HepG2 (cell line): ENCODE measurements at regions not wholly inside any gene's neighbourhood (a gene's known extent, or its start where the extent isn't known, plus 50 kb on each side); places are given as distances from the start of the nearest gene placed in this dataset.
A peak's percentile ranks its signal among the peaks of the same experiment; 100 is the strongest.

ENCODE experiments used
- ARID4A ChIP-seq: sonication (generic); formaldehyde crosslinking; IDR thresholded peaks from 2 replicates; pipeline ENCODE4 v1.5.0; 2020; ENCODE audit warnings: mild to moderate bottlenecking, missing genetic modification reagents, borderline replicate concordance
- ARNT2 ChIP-seq: sonication (generic); formaldehyde crosslinking; IDR thresholded peaks from 2 replicates; pipeline ENCODE4 v1.8.0; 2022; ENCODE audit warnings: mild to moderate bottlenecking, low read depth, missing genetic modification reagents, moderate library complexity
- BCL3 ChIP-seq: sonication (generic); formaldehyde crosslinking; IDR thresholded peaks from 2 replicates; pipeline ENCODE4 v1.5.1; 2020; ENCODE audit warnings: mild to moderate bottlenecking, missing genetic modification reagents, moderate library complexity
- CCDC6 ChIP-seq: sonication (generic); formaldehyde crosslinking; IDR thresholded peaks from 2 replicates; pipeline ENCODE4 v1.8.1; 2022; ENCODE audit warnings: mild to moderate bottlenecking, missing genetic modification reagents, moderate library complexity
- CENPX ChIP-seq: sonication (generic); formaldehyde crosslinking; IDR thresholded peaks from 2 replicates; pipeline ENCODE4 v1.9.0; 2021; ENCODE audit warnings: mild to moderate bottlenecking, missing genetic modification reagents, moderate library complexity
- CHD4 ChIP-seq: fragments of 200-600 bp; sonication (generic); IDR thresholded peaks from 2 replicates; pipeline ENCODE4 v1.7.0; 2017; ENCODE audit warnings: mild to moderate bottlenecking, low read length, borderline replicate concordance
- GABPA ChIP-seq, 2 experiments: IDR thresholded peaks; 2 replicates each; pipeline ENCODE4 v1.6.1; 2011 to 2016; ENCODE audit warnings: low read depth in 2 of 2, low read length in 1 of 2, missing biosample characterization in 1 of 2, missing genetic modification characterization in 1 of 2
- IKZF5 ChIP-seq: IDR thresholded peaks from 2 replicates; pipeline ENCODE4 v1.6.1; 2018; ENCODE audit warnings: missing genetic modification reagents, mild to moderate bottlenecking, missing compliant biosample characterization
- JARID2 ChIP-seq: sonication (generic); formaldehyde crosslinking; IDR thresholded peaks from 2 replicates; pipeline ENCODE4 v1.8.1; 2023; ENCODE audit warnings: missing genetic modification reagents, inconsistent platforms; ENCODE audit not compliant: insufficient replicate concordance
- KDM2A ChIP-seq: sonication (generic); formaldehyde crosslinking; IDR thresholded peaks from 2 replicates; pipeline ENCODE4 v1.4.0; 2020; ENCODE audit warnings: low read depth, missing genetic modification reagents, borderline replicate concordance
- MXD4 ChIP-seq: IDR thresholded peaks from 2 replicates; pipeline ENCODE4 v1.6.1; 2016; ENCODE audit warnings: mild to moderate bottlenecking, missing biosample characterization, missing genetic modification reagents
- MXI1 ChIP-seq: IDR thresholded peaks from 3 replicates; pipeline ENCODE4 v1.6.1; 2012; ENCODE audit warnings: low read depth, low read length, inconsistent platforms, borderline replicate concordance
- NAIF1 ChIP-seq: sonication (generic); formaldehyde crosslinking; IDR thresholded peaks from 2 replicates; pipeline ENCODE4 v1.5.0; 2020; ENCODE audit warnings: mild to moderate bottlenecking, missing genetic modification reagents, borderline replicate concordance
- PHB2 ChIP-seq: fragments of 450-650 bp; IDR thresholded peaks from 2 replicates; pipeline ENCODE4 v1.6.1; 2018; ENCODE audit not compliant: partially characterized antibody
- POLR2AphosphoS5 ChIP-seq: IDR thresholded peaks from 2 replicates; pipeline ENCODE4 v1.6.1; 2012; ENCODE audit warnings: low read depth, low read length
- SNAPC5 ChIP-seq: sonication (generic); formaldehyde crosslinking; IDR thresholded peaks from 2 replicates; pipeline ENCODE4 v1.8.1; 2023; ENCODE audit warnings: mild to moderate bottlenecking, missing genetic modification reagents, borderline replicate concordance
- TBX2 ChIP-seq: sonication (generic); formaldehyde crosslinking; IDR thresholded peaks from 2 replicates; pipeline ENCODE4 v1.5.0; 2020; ENCODE audit warnings: missing genetic modification reagents, mild to moderate bottlenecking, borderline replicate concordance
- ZFP41 ChIP-seq: sonication (generic); formaldehyde crosslinking; IDR thresholded peaks from 2 replicates; pipeline ENCODE4 v1.4.0; 2020; ENCODE audit warnings: mild to moderate bottlenecking, missing genetic modification reagents, borderline replicate concordance
- ZNF251 ChIP-seq: sonication (generic); formaldehyde crosslinking; IDR thresholded peaks from 2 replicates; pipeline ENCODE4 v1.9.0; 2021; ENCODE audit warnings: mild to moderate bottlenecking, missing genetic modification reagents
- ZNF367 ChIP-seq: sonication (generic); formaldehyde crosslinking; IDR thresholded peaks from 2 replicates; pipeline ENCODE4 v1.4.0; 2020; ENCODE audit warnings: missing genetic modification reagents, borderline replicate concordance
- ZNF678 ChIP-seq: sonication (generic); formaldehyde crosslinking; IDR thresholded peaks from 2 replicates; pipeline ENCODE4 v1.4.0; 2020; ENCODE audit warnings: mild to moderate bottlenecking, missing genetic modification reagents
- ZNF773 ChIP-seq: sonication (generic); formaldehyde crosslinking; IDR thresholded peaks from 2 replicates; pipeline ENCODE4 v1.4.0; 2020; ENCODE audit warnings: missing genetic modification reagents, borderline replicate concordance
- ZNF775 ChIP-seq: sonication (generic); formaldehyde crosslinking; IDR thresholded peaks from 2 replicates; pipeline ENCODE4 v1.4.0; 2020; ENCODE audit warnings: missing genetic modification reagents, mild to moderate bottlenecking, moderate library complexity, borderline replicate concordance

GRCh38 chr1:54488779-54489626 is 59.0 kb upstream of the ACOT11 start (continued):
- no peak for TF ChIP-seq NAIF1 (CRISPR knock-in tag)
- TF ChIP-seq ZNF775 (CRISPR knock-in tag): no peak
- no peak for TF ChIP-seq BCL3 (CRISPR knock-in tag)
- TF ChIP-seq CCDC6 (CRISPR knock-in tag): peak; percentile 42; the same call in 1 of the 2 replicates
- TF ChIP-seq CENPX (CRISPR knock-in tag): no peak
- peak; percentile 17; the same call in 1 of the 2 replicates for TF ChIP-seq TBX2
- TF ChIP-seq JARID2: no peak
- no peak for TF ChIP-seq ZNF678 (CRISPR knock-in tag)
- 0 out of 2 replicates have a peak, but pooled peaks have one; percentile 51 for TF ChIP-seq ARID4A
- TF ChIP-seq ZNF367 (CRISPR knock-in tag): no peak
- TF ChIP-seq POLR2AphosphoS5: no peak
- no peak for TF ChIP-seq SNAPC5 (CRISPR knock-in tag)
- TF ChIP-seq ZNF251: no peak
- peak; percentile 12; the same call in 1 of the 2 replicates for TF ChIP-seq GABPA (IDR thresholded peaks at IDR 0.05; ENCODE audit: low read depth, low read length)
- no peak for TF ChIP-seq GABPA (CRISPR knock-in tag; IDR thresholded peaks at IDR 0.05; ENCODE audit: low read depth)
- no peak for TF ChIP-seq MXD4 (CRISPR knock-in tag)
- no peak for TF ChIP-seq IKZF5 (CRISPR knock-in tag)
- TF ChIP-seq ARNT2: no peak
- TF ChIP-seq ZFP41 (CRISPR knock-in tag): no peak
- TF ChIP-seq PHB2: no peak
- TF ChIP-seq CHD4: no peak
- TF ChIP-seq KDM2A (CRISPR knock-in tag): peak; percentile 66; the same call in 1 of the 2 replicates
- no peak for TF ChIP-seq ZNF773 (CRISPR knock-in tag)
- TF ChIP-seq MXI1: no peak
